Activated CD4-positive, alpha-beta T cell treated with anti-CD3 and anti-CD28 coated beads for 36 hours (primary cell): ENCODE measurements at regions not wholly inside any gene's neighbourhood (a gene's known extent, or its start where the extent isn't known, plus 50 kb on each side); places are given as distances from the start of the nearest gene placed in this dataset.

Experiments
- ATAC-seq: fragments of 200-7000 bp; cut with Tn5 transposase; one replicate; pipeline ENCODE4 v1.10.0; 2021; ENCODE audit warnings: mild to moderate bottlenecking, moderate library complexity
- CTCF ChIA-PET: fragments of 350-600 bp; sonication (Branson Sonifier 250); formaldehyde crosslinking; loops from one replicate; lab custom pipeline; 2021; ENCODE audit warnings: antibody characterized with exemption; lab: Charles Lee
- POLR2A ChIA-PET: fragments of 350-600 bp; sonication (Branson Sonifier 250); formaldehyde crosslinking; loops from one replicate; lab custom pipeline; 2021; ENCODE audit warnings: antibody characterized with exemption, inconsistent platforms; lab: Charles Lee
- DNase-seq: peaks from one replicate; pipeline ENCODE4 v3.0.0-alpha.2; 2020
- H3K27ac Mint-ChIP-seq: one replicate; pipeline ENCODE4 v1.8.0; 2021; ENCODE audit warnings: mixed read lengths
- H3K27me3 Mint-ChIP-seq: one replicate; pipeline ENCODE4 v1.8.0; 2021; ENCODE audit warnings: mixed read lengths
- H3K36me3 Mint-ChIP-seq: one replicate; pipeline ENCODE4 v1.8.0; 2021; ENCODE audit warnings: low read depth, mixed read lengths
- H3K4me1 Mint-ChIP-seq: one replicate; pipeline ENCODE4 v1.8.0; 2021; ENCODE audit warnings: mixed read lengths
- H3K4me3 Mint-ChIP-seq: one replicate; pipeline ENCODE4 v1.8.0; 2021; ENCODE audit warnings: mild to moderate bottlenecking, moderate library complexity, mixed read lengths
- H3K9me3 Mint-ChIP-seq: one replicate; pipeline ENCODE4 v1.8.0; 2021; ENCODE audit warnings: low read depth, mixed read lengths
- intact Hi-C, 2 experiments: fragments of 100-400 bp; cut with DNase I in 1 of 2; cut with micrococcal nuclease in 1 of 2; formaldehyde crosslinking; loops; one replicate each; pipeline versions ENCODE4 v1.14.2 to v1.15.1; 2022 to 2024; cut with DNase I, micrococcal nuclease

DNA sequence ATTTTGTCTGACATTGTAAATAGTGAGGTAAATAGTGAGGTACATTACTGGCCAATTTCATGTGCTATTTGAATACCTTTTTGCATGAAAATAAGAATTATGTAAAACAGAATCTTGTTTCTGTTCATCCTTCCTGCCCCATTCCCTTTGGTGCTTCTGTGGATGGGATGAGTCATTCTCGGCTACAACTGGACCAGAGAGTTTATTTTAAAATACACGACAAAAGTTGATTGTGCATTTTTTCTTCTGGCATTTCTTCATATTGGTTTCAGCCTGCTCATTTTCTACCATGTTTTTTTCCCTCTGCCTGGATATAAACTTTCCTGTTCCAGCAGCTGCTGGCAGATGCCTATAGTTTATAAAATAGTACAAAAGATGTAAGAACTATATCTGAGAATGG, 107.5 kb downstream of the CYSLTR2 start:
- ATAC-seq = no peak
- ChIA-PET CTCF (interaction anchor here (1.0 to 1.5 kb wide), 3 partner anchors 163 to 426 kb away, joined by 3 to 6 read pairs (median 3); no protein-coding TSS in a partner anchor), POLR2A (no interaction called here)
- Mint-ChIP-seq H3K9me3 (peaks cover 26% of the 10 kb centered on the region), H3K36me3 (peaks cover 7% of the 10 kb centered on the region), H3K4me1 (no peaks in the 10 kb centered on the region), H3K27me3 (peaks cover 13% of the 10 kb centered on the region), H3K4me3 (no peak overlapping the region), H3K27ac (no peak overlapping the region)
- intact Hi-C loops = no loop called here
- no peak for DNase-seq

- Mint-ChIP-seq H3K4me1 (peaks cover 19% of the 10 kb centered on the region), H3K36me3 (peaks cover 12% of the 10 kb centered on the region), H3K4me3 (no peak overlapping the region), H3K27me3 (peaks cover 22% of the 10 kb centered on the region), H3K27ac (no peak overlapping the region), H3K9me3 (peaks cover 26% of the 10 kb centered on the region)
- intact Hi-C loops = loop anchor here (1.0 to 5.0 kb wide), 8 partner anchors 20 to 972 kb away; partner anchors contain the start of gene CYSLTR2 (in 1 of the 2)
- ChIA-PET CTCF (interaction anchor here (0.5 to 4.6 kb wide), 39 partner anchors 12 to 530 kb away, joined by 3 to 51 read pairs (median 4); partner anchors contain the start of gene RCBTB2), POLR2A (interaction anchor here (0.5 to 0.8 kb wide), 2 partner anchors 273 to 684 kb away, joined by 3 to 7 read pairs; no protein-coding TSS in a partner anchor)
- peak; percentile 96 for ATAC-seq
- DNase-seq = peak; percentile 89
These were observed 115.5 kb downstream of the CYSLTR2 start for GRCh38 chr13:48769107-48769704.

- CTCF ChIA-PET = interaction anchor here (0.7 to 4.6 kb wide), 15 partner anchors 12 to 643 kb away, joined by 3 to 32 read pairs (median 4); no protein-coding TSS in a partner anchor
- peak; percentile 69 for ATAC-seq
- intact Hi-C loops = no loop called here
- peaks cover 9% of the 10 kb centered on the region for H3K36me3 Mint-ChIP-seq
- no peak overlapping the region for H3K27ac Mint-ChIP-seq
- no peak for DNase-seq
- peaks cover 19% of the 10 kb centered on the region for H3K4me1 Mint-ChIP-seq
- H3K27me3 Mint-ChIP-seq = peaks cover 29% of the 10 kb centered on the region
- no peak overlapping the region for H3K4me3 Mint-ChIP-seq
- POLR2A ChIA-PET = interaction anchor here (0.6 kb wide), 1 partner anchor 252 kb away, joined by 3 read pairs; no protein-coding TSS in a partner anchor
- peaks cover 19% of the 10 kb centered on the region for H3K9me3 Mint-ChIP-seq
These were observed 116.6 kb downstream of the CYSLTR2 start for GRCh38 chr13:48770372-48770771.

DNA sequence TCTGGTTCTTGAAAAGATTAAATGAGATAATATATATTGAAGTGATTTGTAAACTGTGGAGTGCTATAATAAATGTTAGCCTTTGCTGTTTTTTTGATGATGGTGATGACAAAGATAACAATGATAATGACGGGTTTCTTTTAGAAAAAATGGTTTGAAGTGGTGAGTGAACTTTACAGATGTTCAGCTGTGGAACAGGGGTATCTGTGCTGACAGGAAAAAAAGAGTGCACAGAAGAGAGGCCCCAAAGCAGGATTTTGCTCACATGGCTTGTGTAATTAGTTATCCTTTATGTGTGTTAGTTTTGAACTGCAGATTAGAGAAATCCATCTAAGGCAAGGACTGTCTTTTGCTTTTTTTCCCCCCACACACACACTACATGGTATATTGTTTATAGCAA, 119.2 kb downstream of the CYSLTR2 start:
- H3K4me1 Mint-ChIP-seq = peaks cover 19% of the 10 kb centered on the region
- POLR2A ChIA-PET = no interaction called here
- H3K27me3 Mint-ChIP-seq = peaks cover 30% of the 10 kb centered on the region
- intact Hi-C loops = no loop called here
- no peak overlapping the region for H3K4me3 Mint-ChIP-seq
- no peak overlapping the region for H3K27ac Mint-ChIP-seq
- H3K36me3 Mint-ChIP-seq = peaks cover 5% of the 10 kb centered on the region
- no peak for ATAC-seq
- H3K9me3 Mint-ChIP-seq = peaks cover 7% of the 10 kb centered on the region
- no peak for DNase-seq
- CTCF ChIA-PET = interaction anchor here (1.2 to 1.4 kb wide), 3 partner anchors 91 to 263 kb away, joined by 3 read pairs; no protein-coding TSS in a partner anchor

GRCh38 chr13:48773531-48774275, 120.0 kb downstream of the CYSLTR2 start:
- DNase-seq = no peak
- no peak overlapping the region for H3K27ac Mint-ChIP-seq
- H3K4me3 Mint-ChIP-seq = no peak overlapping the region
- POLR2A ChIA-PET = no interaction called here
- intact Hi-C loops = no loop called here
- ATAC-seq = no peak
- H3K36me3 Mint-ChIP-seq = peaks cover under 1% of the 10 kb centered on the region
- H3K4me1 Mint-ChIP-seq = peaks cover 19% of the 10 kb centered on the region
- peaks cover 2% of the 10 kb centered on the region for H3K9me3 Mint-ChIP-seq
- H3K27me3 Mint-ChIP-seq = peaks cover 28% of the 10 kb centered on the region
- CTCF ChIA-PET = no interaction called here

GRCh38 chr13:48775285-48775684, 121.6 kb downstream of the CYSLTR2 start:
- POLR2A ChIA-PET = no interaction called here
- intact Hi-C loops = no loop called here

DNA sequence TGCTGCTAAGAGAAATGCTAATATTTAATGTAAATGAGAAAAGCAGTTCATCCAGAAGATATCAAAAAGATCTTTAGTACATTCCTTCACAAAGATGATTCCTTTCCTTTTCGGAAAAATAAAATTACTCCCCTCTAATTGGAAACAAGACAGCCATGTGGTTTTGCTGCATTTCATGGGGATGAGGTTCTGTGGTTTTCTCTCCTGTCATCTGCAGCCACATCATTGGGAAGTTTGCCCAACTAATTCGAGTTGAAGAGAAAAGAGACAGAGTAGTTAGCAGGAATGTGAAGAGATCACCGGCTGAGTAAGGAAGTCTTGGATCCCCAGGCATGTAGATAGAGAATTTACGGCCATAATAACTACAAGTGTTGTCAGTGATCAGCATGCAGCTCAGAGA, 122.1 kb downstream of the CYSLTR2 start:
- Mint-ChIP-seq H3K36me3 (peaks cover 5% of the 10 kb centered on the region), H3K27me3 (peaks cover 31% of the 10 kb centered on the region), H3K27ac (no peak overlapping the region), H3K4me3 (no peak overlapping the region), H3K9me3 (peaks cover 10% of the 10 kb centered on the region), H3K4me1 (no peaks in the 10 kb centered on the region)
- intact Hi-C loops = no loop called here
- POLR2A ChIA-PET = no interaction called here
- CTCF ChIA-PET = no interaction called here
- ATAC-seq (no peak), DNase-seq (no peak)

More at GRCh38 chr13:48775285-48775684, 121.6 kb downstream of the CYSLTR2 start:
- Mint-ChIP-seq H3K4me1 (peaks cover 4% of the 10 kb centered on the region), H3K9me3 (peaks cover 8% of the 10 kb centered on the region), H3K27me3 (peaks cover 31% of the 10 kb centered on the region), H3K4me3 (no peak overlapping the region), H3K36me3 (peaks cover 5% of the 10 kb centered on the region), H3K27ac (no peak overlapping the region)
- ATAC-seq (no peak), DNase-seq (no peak)
- CTCF ChIA-PET = no interaction called here

GRCh38 chr13:48776401-48776800, 122.7 kb downstream of the CYSLTR2 start:
- intact Hi-C loops = no loop called here
- ChIA-PET CTCF (no interaction called here), POLR2A (no interaction called here)
- no peak overlapping the region for H3K27ac Mint-ChIP-seq
- DNase-seq (no peak), ATAC-seq (no peak)
- H3K4me3 Mint-ChIP-seq = no peak overlapping the region
- peaks cover 5% of the 10 kb centered on the region for H3K36me3 Mint-ChIP-seq
- H3K4me1 Mint-ChIP-seq = no peaks in the 10 kb centered on the region
- H3K9me3 Mint-ChIP-seq = peaks cover 15% of the 10 kb centered on the region
- peaks cover 31% of the 10 kb centered on the region for H3K27me3 Mint-ChIP-seq

GRCh38 chr13:48778610-48779009, 124.9 kb downstream of the CYSLTR2 start:
- no peak overlapping the region for H3K4me3 Mint-ChIP-seq
- POLR2A ChIA-PET = no interaction called here

GRCh38 chr13:48780713-48781341, 127.1 kb downstream of the CYSLTR2 start:
- DNase-seq (no peak), ATAC-seq (no peak)
- no peaks in the 10 kb centered on the region for H3K4me1 Mint-ChIP-seq
- intact Hi-C loops = no loop called here
- ChIA-PET POLR2A (no interaction called here), CTCF (interaction anchor here (0.6 to 0.7 kb wide), 2 partner anchors 12 to 101 kb away, joined by 3 to 4 read pairs; no protein-coding TSS in a partner anchor)
- no peak overlapping the region for H3K4me3 Mint-ChIP-seq
- H3K27ac Mint-ChIP-seq = no peak overlapping the region
- H3K27me3 Mint-ChIP-seq = peaks cover 17% of the 10 kb centered on the region
- peaks cover 17% of the 10 kb centered on the region for H3K9me3 Mint-ChIP-seq
- peaks cover 8% of the 10 kb centered on the region for H3K36me3 Mint-ChIP-seq

More at GRCh38 chr13:48778610-48779009, 124.9 kb downstream of the CYSLTR2 start:
- peaks cover 17% of the 10 kb centered on the region for H3K9me3 Mint-ChIP-seq
- peaks cover 8% of the 10 kb centered on the region for H3K36me3 Mint-ChIP-seq
- no peaks in the 10 kb centered on the region for H3K4me1 Mint-ChIP-seq
- CTCF ChIA-PET = no interaction called here
- DNase-seq (no peak), ATAC-seq (no peak)
- peaks cover 26% of the 10 kb centered on the region for H3K27me3 Mint-ChIP-seq
- H3K27ac Mint-ChIP-seq = no peak overlapping the region
- intact Hi-C loops = no loop called here

DNA sequence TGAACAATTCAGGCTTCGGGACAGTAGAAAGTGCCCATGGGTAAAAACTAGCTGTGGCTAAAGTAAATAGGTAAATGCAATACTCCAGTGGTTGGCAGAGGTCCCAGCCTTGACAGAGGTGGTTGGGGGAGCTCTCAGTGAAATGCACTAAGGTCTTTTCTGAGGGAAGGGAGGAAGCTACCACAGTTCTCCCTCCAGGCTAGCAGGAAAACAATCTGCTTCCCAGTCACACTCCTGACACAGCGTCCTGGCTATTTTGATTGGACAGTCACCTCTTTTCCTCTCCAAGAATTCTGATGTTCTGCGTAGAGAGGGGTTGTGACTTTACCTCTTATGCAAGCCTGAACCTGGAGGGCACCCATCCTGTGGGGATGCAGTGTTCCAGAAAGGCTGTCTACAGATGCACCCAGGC, 128.7 kb downstream of the CYSLTR2 start:
- Mint-ChIP-seq H3K4me1 (no peaks in the 10 kb centered on the region), H3K27ac (no peak overlapping the region), H3K4me3 (no peak overlapping the region), H3K9me3 (peaks cover 17% of the 10 kb centered on the region), H3K27me3 (peaks cover 14% of the 10 kb centered on the region), H3K36me3 (peaks cover 8% of the 10 kb centered on the region)
- ChIA-PET CTCF (interaction anchor here (0.7 to 1.6 kb wide), 2 partner anchors 12 to 193 kb away, joined by 3 to 5 read pairs; no protein-coding TSS in a partner anchor), POLR2A (no interaction called here)
- ATAC-seq = no peak
- DNase-seq = no peak
- intact Hi-C loops = no loop called here
